Hematopoietic multipotent progenitor cell treated with erythropoietin and hydrocortisone succinate and interleukin-3 and kit ligand, for 4 days (in vitro differentiated cells): ENCODE measurements at regions not wholly inside any gene's neighbourhood (a gene's known extent, or its start where the extent isn't known, plus 50 kb on each side); places are given as distances from the start of the nearest gene placed in this dataset.
A peak's percentile ranks its signal among the peaks of the same experiment; 100 is the strongest.

ENCODE experiments used
- DNase-seq: peaks from one replicate; pipeline ENCODE4 v3.0.0-alpha.2; 2015

- DNase-seq: no peak
Observed at GRCh38 chr12:91563011-91563765, 380.6 kb upstream of the DCN start.

- no peak for DNase-seq
Observed at GRCh38 chr12:91562476-91562875, 379.9 kb upstream of the DCN start.

- no peak for DNase-seq
Observed at GRCh38 chr12:91561958-91562325, 379.3 kb upstream of the DCN start.

- no peak for DNase-seq
Observed at GRCh38 chr12:91561301-91561957, 378.8 kb upstream of the DCN start.

- no peak for DNase-seq
Observed at GRCh38 chr12:91556909-91557308, 374.3 kb upstream of the DCN start.

- no peak for DNase-seq
Observed at GRCh38 chr12:91555436-91556415, 373.1 kb upstream of the DCN start.

GRCh38 chr12:91551927-91552326, 369.3 kb upstream of the DCN start:
- DNase-seq: peak; percentile 9

GRCh38 chr12:91551242-91551641, 368.6 kb upstream of the DCN start:
- no peak for DNase-seq

- DNase-seq: no peak
Observed at GRCh38 chr12:91542666-91543065, 360.0 kb upstream of the DCN start.

GRCh38 chr12:91542067-91542466, 359.4 kb upstream of the DCN start:
- DNase-seq: no peak

- peak; percentile 3 for DNase-seq
Observed at GRCh38 chr12:91538418-91538817, 355.8 kb upstream of the DCN start.

- no peak for DNase-seq
Observed at GRCh38 chr12:91533366-91533765, 350.7 kb upstream of the DCN start.

- no peak for DNase-seq
Observed at GRCh38 chr12:91529829-91530228, 347.2 kb upstream of the DCN start.

- DNase-seq: no peak
Observed at GRCh38 chr12:91523831-91524230, 341.2 kb upstream of the DCN start.

GRCh38 chr12:91516695-91517047, 334.1 kb upstream of the DCN start:
- DNase-seq: no peak

- peak; percentile 1 for DNase-seq
Observed at GRCh38 chr12:91515944-91516694, 333.5 kb upstream of the DCN start.

- no peak for DNase-seq
Observed at GRCh38 chr12:91513313-91513712, 330.7 kb upstream of the DCN start.

GRCh38 chr12:91511795-91512420, 329.3 kb upstream of the DCN start:
- no peak for DNase-seq

GRCh38 chr12:91507754-91508153, 325.1 kb upstream of the DCN start:
- DNase-seq: no peak

GRCh38 chr12:91506452-91506851, 323.8 kb upstream of the DCN start:
- DNase-seq: no peak

GRCh38 chr12:91505006-91505405, 322.4 kb upstream of the DCN start:
- DNase-seq: no peak

- DNase-seq: no peak
Observed at GRCh38 chr12:91502208-91502607, 319.6 kb upstream of the DCN start.
